ENCODE measurements at regions not wholly inside any gene's neighbourhood (a gene's known extent, or its start where the extent isn't known, plus 50 kb on each side); places are given as distances from the start of the nearest gene placed in this dataset.

DNA sequence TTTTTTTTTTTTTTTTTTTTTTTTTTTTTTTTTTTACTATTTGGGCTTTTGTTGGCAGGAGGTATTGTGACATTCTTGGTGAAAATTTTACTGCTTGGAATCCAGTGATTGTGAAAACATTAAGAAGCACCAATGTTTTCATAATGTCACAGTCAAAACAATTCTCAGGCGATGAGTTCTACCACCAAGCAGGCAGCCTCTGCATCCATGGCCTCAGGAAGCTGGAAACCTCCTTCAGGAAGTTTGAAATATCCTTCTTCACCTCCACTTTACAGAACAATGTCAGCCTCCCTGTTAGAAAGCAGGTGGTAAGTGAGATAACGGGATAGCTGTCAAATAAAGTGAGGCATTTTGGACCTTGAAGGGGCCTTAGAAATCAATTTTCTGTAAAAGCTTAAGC is 98.3 kb downstream of the MEX3B start:
- TF ChIP-seq POLR2A (IDR thresholded peaks at IDR 0.05; ENCODE audit: low read depth, low read length), result no peak
- DNase-seq (ENCODE audit: insufficient read length, low spot score), result no peak
- no peak for FAIRE-seq

DNA sequence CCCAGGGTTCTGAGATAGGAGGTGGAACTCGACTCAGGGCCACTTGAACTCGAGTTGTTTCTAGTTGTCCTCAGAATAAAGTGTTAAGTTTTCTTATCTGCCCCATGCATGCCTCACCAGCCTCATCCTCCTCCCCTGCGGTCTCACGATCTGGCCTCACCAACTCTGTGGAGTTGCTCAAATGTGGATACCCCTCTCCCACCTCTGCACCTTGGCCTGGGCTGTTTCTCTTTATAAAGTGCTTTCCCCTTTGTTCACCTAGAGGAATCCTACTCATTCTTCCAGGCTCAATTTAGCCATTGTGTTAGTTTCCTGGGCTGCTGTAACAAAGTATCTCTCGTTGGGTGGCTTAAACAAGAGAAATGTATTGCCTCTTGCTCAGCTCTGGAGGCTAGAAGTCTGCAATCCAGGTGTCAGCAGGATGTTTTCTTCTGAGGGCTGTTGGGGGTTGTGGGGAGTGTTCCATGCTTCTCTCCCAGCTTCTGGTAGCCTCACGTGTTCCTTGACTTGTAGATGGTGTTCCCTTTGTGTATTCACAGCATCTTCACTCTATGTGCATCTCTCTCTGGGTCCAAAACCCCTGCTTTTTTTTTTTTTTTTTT is 100.7 kb downstream of the MEX3B start:
- no peak for TF ChIP-seq POLR2A (IDR thresholded peaks at IDR 0.05; ENCODE audit: low read depth, low read length)
- no peak for DNase-seq (ENCODE audit: insufficient read length, low spot score)

DNA sequence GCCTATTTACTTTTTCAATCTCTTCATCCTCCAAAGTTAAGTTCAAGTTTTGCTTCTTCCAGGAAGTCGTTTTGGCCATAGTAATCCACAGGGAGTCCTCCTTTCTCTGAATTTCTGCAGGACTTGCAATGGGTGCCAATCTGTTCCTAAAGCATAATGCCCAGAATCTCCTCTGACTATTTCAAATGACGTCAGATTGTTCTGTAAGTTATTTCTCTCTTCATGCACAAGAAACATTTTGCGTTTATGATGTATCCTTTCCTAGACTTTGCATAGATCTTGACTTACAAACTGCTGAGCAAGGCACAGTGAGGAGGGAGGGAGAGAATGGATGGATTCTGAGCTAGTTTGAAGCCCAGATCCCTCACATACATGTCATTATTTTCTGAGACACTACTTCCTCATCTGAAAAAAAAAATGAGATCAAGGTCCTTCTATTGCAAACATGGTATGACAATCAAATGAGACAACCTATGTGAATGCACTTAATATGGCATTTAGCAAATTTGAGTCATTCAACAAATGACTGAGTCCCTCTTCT is 103.1 kb downstream of the MEX3B start:
- no peak for TF ChIP-seq POLR2A (IDR thresholded peaks at IDR 0.05; ENCODE audit: low read depth, low read length)
- DNase-seq (ENCODE audit: insufficient read length, low spot score) (no peak), FAIRE-seq (no peak)

More for the DNA sequence above, 100.7 kb downstream of the MEX3B start:
- FAIRE-seq, result no peak

DNA sequence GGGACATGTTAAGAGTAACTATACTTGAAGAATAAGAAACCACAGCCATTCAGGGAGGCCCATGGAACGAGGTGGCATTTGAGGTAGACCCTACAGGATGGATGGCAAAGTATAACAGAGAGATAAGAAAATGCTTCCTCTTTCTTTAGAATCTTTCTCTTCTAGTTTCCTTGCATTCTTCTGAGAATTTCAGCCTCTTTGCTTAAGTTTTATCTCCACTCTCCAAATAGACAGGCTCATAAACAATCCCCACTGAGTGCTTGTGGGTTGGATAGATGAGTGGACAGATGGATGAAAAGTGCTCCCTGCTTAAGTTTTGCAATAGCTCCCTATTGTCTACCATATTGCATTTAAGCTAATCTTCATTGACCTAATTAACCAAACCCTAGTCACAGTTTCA is 103.7 kb downstream of the MEX3B start:
- DNase-seq (ENCODE audit: insufficient read length, low spot score), result no peak
- no peak for TF ChIP-seq POLR2A (IDR thresholded peaks at IDR 0.05; ENCODE audit: low read depth, low read length)
- FAIRE-seq, result no peak

DNA sequence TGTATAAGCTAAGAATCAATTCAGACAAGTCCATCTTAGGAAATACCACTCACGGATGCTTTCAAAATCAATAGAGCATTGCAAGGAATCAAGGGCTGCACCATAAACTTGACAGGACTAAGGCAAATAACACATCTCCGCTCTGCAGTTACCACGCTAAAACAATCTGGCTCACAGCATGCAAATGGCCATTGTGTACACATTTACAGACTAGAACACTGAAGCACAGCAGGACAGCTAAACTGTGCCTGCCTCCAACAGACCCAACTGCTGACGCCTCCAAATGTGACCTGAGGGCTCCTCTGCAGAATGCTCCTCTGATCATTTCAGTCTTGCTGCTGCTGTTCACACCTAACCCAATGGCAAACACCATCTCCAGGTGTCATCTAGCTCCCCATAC is 104.3 kb downstream of the MEX3B start:
- DNase-seq (ENCODE audit: insufficient read length, low spot score) (no peak), FAIRE-seq (no peak)
- no peak for TF ChIP-seq POLR2A (IDR thresholded peaks at IDR 0.05; ENCODE audit: low read depth, low read length)

DNA sequence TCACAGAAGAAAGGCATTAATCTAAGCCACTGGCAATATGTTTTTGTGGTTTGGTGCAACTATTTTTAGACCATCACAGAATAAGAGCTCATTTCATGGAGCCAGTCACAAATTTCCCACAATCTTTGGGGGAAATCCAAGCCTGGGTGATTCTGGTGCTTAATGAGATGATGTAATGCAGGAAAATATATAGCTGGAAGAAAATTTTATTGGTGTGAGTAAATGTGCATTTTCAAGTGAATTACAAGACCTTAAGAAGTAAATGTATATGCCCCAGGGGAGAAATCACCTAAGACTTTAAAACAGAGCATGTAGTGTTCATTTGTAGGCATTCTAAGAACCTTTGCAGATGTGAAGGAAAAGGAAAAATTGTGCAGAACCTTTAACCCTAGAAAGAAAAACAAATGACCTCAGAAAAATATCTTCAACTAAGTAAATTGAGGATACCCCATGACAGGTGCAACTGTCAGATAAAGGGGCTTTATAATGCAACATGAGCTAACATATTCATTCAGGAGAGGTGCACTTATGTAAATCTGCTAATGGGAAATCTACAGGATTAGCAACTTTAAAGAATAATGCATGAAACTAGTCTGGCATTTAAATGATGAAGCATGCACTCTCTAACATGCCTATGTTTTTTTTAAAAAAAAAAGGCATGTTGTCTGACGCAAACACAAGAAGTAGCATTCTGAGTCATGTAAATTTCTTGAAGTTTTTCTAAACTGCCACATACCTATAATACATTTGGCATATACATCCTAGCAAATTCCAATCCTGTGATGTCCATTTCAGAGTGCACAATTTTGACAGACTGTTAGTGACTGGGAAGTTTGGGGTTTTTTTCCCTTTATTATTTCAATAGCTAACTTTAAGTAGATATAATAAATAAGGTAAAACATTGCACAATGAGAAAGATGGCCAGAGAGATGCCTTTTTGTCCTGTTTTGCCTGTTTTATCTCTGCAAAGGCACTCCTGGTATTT is 105.1 kb downstream of the MEX3B start:
- DNase-seq (ENCODE audit: insufficient read length, low spot score), result no peak
- FAIRE-seq, result no peak
- TF ChIP-seq POLR2A (IDR thresholded peaks at IDR 0.05; ENCODE audit: low read depth, low read length), result no peak

DNA sequence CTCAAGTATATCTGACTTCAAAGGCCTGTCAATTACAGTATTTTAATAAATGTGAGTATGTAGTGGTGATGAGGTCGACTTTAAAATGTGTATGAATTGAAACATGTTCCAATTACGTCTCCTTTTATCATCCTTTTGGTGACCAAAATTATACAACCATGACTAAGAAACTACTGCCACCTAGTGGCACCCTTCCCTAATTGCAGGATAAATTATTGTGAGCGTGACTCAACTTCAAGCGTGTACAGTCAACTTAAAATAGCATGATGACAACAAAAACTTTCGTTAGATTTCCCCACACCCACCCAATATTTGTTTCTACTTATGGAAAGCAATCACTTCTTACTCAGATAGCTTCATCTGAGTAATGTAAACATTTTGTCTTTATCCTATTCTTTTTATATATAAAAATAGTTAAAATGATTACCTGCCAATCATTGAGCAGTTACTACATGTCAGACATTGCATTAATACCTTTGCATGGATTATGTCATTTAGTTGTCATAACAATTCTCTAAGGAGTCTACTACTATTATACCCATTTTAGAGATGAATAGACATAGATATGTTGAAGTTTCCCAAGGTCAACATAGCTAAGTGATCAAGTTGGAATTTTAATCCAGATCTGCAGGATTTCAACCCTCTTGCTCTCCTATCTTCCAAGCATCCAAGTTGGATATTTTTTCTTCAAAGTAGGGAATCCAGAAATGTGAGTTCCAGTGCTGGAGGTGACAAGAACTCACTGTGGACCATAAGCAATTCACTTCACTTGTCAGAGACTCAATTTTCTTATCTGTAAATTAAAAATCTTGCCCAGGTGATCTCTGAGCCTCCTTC is 106.0 kb downstream of the MEX3B start:
- TF ChIP-seq POLR2A (IDR thresholded peaks at IDR 0.05; ENCODE audit: low read depth, low read length), result no peak
- DNase-seq (ENCODE audit: insufficient read length, low spot score), result no peak
- FAIRE-seq, result no peak

DNA sequence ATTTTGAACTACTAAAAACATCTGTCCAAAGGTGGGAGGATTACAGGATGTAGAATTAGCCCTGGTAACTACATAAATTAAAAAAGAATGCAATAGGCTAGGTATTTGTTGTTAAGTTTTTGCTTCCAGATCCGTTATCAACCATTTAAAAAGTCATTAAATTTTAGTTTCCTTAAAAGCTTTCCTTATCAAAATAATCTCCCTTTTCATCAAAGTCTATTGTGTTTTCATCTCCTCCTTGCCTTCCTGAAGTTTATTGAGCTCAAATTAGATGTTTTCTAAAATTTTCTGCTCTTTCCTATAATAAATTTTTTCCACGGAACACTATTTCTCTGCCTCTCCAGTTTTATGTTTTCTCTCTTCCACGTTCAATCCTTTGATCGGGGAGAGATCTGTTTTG is 108.6 kb downstream of the MEX3B start:
- DNase-seq (ENCODE audit: insufficient read length, low spot score), result no peak
- TF ChIP-seq POLR2A (IDR thresholded peaks at IDR 0.05; ENCODE audit: low read depth, low read length), result no peak
- no peak for FAIRE-seq

DNA sequence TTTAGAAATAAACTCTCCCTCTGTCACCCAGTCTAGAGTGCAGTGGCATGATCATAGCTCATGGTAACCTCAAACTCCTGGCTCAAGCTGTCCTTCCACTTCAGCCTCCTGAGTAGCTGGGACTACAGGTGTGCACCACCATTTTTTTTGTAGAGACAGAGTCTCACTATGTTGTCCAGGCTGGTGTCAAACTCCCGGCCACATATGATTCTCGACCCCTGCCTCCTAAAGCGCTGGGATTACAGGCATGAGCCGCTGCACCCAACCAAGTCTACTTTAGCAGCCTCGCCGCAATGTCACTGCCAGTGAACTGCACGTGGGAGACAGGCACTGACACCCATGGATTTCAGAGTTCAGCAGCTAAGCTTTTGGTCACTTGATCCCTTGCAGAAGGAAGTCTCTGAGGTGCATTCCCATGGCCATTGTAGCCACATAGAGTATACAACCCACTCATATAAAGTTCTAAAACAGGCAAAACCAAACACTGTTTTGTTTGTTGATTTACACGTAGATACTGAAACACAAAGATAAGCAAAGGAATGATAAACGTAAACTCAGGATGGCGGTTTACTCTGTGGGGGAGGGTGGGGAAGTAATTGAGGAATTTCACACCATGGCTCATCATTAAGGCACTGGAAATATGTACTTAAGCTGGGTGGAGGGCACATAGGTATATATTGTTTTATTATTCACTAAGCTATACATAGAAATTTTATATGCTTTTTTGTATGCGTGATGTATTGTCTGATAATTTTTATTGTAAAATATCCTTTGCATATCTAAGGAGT is 115.0 kb downstream of the MEX3B start:
- FAIRE-seq, result no peak
- TF ChIP-seq POLR2A (IDR thresholded peaks at IDR 0.05; ENCODE audit: low read depth, low read length), result no peak
- no peak for DNase-seq (ENCODE audit: insufficient read length, low spot score)

DNA sequence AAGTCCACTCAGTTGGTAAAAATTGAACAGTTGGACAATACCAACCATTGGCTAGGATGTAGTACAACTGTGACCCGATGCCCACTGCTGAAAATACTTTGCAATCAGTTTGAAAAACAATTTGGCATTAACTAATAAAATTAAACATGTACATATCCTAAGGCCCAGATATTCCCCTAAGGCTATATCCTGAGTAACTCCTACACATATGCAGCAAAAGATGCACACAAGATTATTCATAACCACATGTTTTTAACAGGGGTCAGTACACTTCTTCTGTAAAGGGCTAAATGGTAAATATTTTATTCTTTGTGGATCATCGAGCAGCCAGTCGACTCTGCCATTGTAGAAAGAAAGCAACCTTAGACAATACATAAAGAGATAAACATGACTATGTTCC is 116.3 kb downstream of the MEX3B start:
- FAIRE-seq (no peak), DNase-seq (ENCODE audit: insufficient read length, low spot score) (no peak)

DNA sequence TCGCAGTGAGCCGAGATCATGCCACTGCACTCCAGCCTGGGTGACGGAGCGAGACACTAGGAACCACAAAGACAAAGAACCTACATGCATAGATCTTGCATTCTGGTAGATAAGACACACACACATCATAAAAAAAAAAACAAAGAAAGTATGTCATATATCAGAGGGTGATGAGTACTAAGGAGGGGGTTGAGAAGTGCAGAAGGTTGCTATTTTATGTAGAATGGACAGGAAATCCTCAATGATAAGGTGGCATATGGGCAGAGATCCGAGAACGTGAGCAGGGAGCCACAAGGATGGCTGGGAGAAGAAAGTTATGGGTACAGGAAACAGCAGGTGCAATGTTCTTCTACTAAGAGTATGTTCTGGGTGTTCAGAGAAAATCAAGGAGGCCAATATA is 118.8 kb downstream of the MEX3B start:
- DNase-seq (ENCODE audit: insufficient read length, low spot score) (no peak), FAIRE-seq (no peak)
- no peak for TF ChIP-seq POLR2A (IDR thresholded peaks at IDR 0.05; ENCODE audit: low read depth, low read length)

More for the DNA sequence above, 116.3 kb downstream of the MEX3B start:
- no peak for TF ChIP-seq POLR2A (IDR thresholded peaks at IDR 0.05; ENCODE audit: low read depth, low read length)

DNA sequence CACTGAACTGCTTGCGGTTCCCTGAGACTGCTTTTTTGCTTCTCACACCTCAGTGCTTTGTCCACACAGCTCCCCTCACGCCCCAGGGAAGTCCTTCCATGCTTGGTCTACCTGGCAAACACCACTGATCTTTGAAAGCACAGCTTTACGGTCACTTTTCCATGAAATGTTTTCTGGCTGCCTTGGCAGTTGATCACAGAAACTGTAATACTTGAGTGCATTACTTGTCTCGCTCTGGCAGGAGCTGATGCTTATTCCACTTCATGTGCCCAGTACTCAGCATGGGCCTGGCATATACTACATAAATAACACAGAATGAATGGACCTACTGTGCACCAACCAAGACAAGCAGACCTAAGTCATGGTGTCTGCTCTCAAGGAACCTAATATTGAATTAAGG is 121.1 kb downstream of the MEX3B start:
- no peak for TF ChIP-seq POLR2A (IDR thresholded peaks at IDR 0.05; ENCODE audit: low read depth, low read length)
- no peak for FAIRE-seq
- no peak for DNase-seq (ENCODE audit: insufficient read length, low spot score)
